HL-60 (cell line): ENCODE measurements at regions not wholly inside any gene's neighbourhood (a gene's known extent, or its start where the extent isn't known, plus 50 kb on each side); places are given as distances from the start of the nearest gene placed in this dataset.

Experiments
- CTCF ChIP-seq: IDR thresholded peaks from one replicate; pipeline ENCODE4 v1.5.1; 2011; ENCODE audit warnings: low read length, control low read depth, inconsistent platforms; ENCODE audit not compliant: insufficient read depth
- POLR2AphosphoS5 ChIP-seq: IDR thresholded peaks from 2 replicates; pipeline ENCODE4 v1.6.1; 2012; ENCODE audit warnings: low read depth

GRCh38 chr15:39456582-39457330, 124.1 kb upstream of the THBS1 start:
- no peak for TF ChIP-seq CTCF
- no peak for TF ChIP-seq POLR2AphosphoS5
